ENCODE measurements at regions not wholly inside any gene's neighbourhood (a gene's known extent, or its start where the extent isn't known, plus 50 kb on each side); places are given as distances from the start of the nearest gene placed in this dataset.

- TF ChIP-seq CTCF (IDR thresholded peaks at IDR 0.05; ENCODE audit: low read depth, low read length, missing input control) (no peak), TAF1 (conservative IDR thresholded peaks at IDR 0.05) (no peak), REST (IDR thresholded peaks at IDR 0.05) (no peak), MAX (IDR thresholded peaks at IDR 0.05) (no peak), RAD21 (IDR thresholded peaks at IDR 0.05) (no peak), NR2F2 (IDR thresholded peaks at IDR 0.05) (no peak), YY1 (IDR thresholded peaks at IDR 0.05) (no peak), FOXA1 (IDR thresholded peaks at IDR 0.05) (no peak), GABPA (IDR thresholded peaks at IDR 0.05 in 1 of 2, conservative IDR thresholded peaks at IDR 0.05 in 1 of 2) (no peak), EGR1 (IDR thresholded peaks at IDR 0.05; ENCODE audit: low read depth in 2 of 2) (no peak), RXRA (IDR thresholded peaks at IDR 0.05) (no peak), ZBTB33 (IDR thresholded peaks at IDR 0.05) (no peak), SP1 (IDR thresholded peaks at IDR 0.05) (no peak), ATF3 (IDR thresholded peaks at IDR 0.05) (no peak)
These were observed 1410.1 kb upstream of the ATXN8OS start for GRCh38 chr13:68697551-68697950.
